Smooth muscle cell (in vitro differentiated cells): ENCODE measurements at regions not wholly inside any gene's neighbourhood (a gene's known extent, or its start where the extent isn't known, plus 50 kb on each side); places are given as distances from the start of the nearest gene placed in this dataset.

Source experiments
- DNase-seq: peaks from one replicate; lab custom pipeline; 2025; ENCODE audit not compliant: unreplicated experiment; lab: John Stamatoyannopoulos, UW
- H2AFZ ChIP-seq: fragments of 200-600 bp; sonication (generic); 2 replicates; pipeline ENCODE4 v1.6.0; 2016; ENCODE audit warnings: antibody characterized with exemption, low read depth, mild to moderate bottlenecking
- H3F3A ChIP-seq: fragments of 200-600 bp; sonication (generic); 2 replicates; pipeline ENCODE4 v1.6.0; 2017; ENCODE audit warnings: antibody characterized with exemption, low read depth
- H3K27ac ChIP-seq: fragments of 200-600 bp; sonication (generic); 2 replicates; pipeline ENCODE4 v1.5.1; 2016; ENCODE audit warnings: low read depth, mild to moderate bottlenecking
- H3K27me3 ChIP-seq: fragments of 200-600 bp; sonication (generic); 2 replicates; pipeline ENCODE4 v1.6.1; 2016; ENCODE audit warnings: low read depth, mild to moderate bottlenecking
- H3K36me3 ChIP-seq: fragments of 200-600 bp; sonication (generic); 2 replicates; pipeline ENCODE4 v1.5.1; 2016; ENCODE audit warnings: low read depth
- H3K4me1 ChIP-seq: fragments of 200-600 bp; sonication (generic); 2 replicates; pipeline ENCODE4 v1.5.1; 2016; ENCODE audit warnings: low read depth
- H3K4me2 ChIP-seq: fragments of 200-600 bp; sonication (generic); 2 replicates; pipeline ENCODE4 v1.6.0; 2016; ENCODE audit warnings: mild to moderate bottlenecking
- H3K4me3 ChIP-seq: fragments of 200-600 bp; sonication (generic); 2 replicates; pipeline ENCODE4 v1.5.1; 2016; ENCODE audit warnings: mild to moderate bottlenecking
- H3K79me2 ChIP-seq: fragments of 200-600 bp; sonication (generic); 2 replicates; pipeline ENCODE4 v1.6.0; 2016; ENCODE audit warnings: low read depth, mild to moderate bottlenecking
- H3K9ac ChIP-seq: fragments of 200-600 bp; sonication (generic); 2 replicates; pipeline ENCODE4 v1.6.0; 2016; ENCODE audit warnings: low read depth
- H3K9me3 ChIP-seq: fragments of 200-600 bp; sonication (generic); replicated peaks from 2 replicates; pipeline ENCODE4 v1.5.1; 2016; ENCODE audit warnings: low read depth
- H4K20me1 ChIP-seq: fragments of 200-600 bp; sonication (generic); 2 replicates; pipeline ENCODE4 v1.6.0; 2016; ENCODE audit warnings: low read depth
- CTCF ChIP-seq: fragments of 200-600 bp; sonication (generic); IDR thresholded peaks from 2 replicates; pipeline ENCODE4 v1.5.1; 2017; ENCODE audit warnings: borderline replicate concordance, mild to moderate bottlenecking, antibody characterized with exemption; ENCODE audit not compliant: insufficient read depth, poor library complexity, severe bottlenecking
- WGBS: methylation state at CpG from one replicate; pipeline ENCODE4 v1.1.7; 2016; ENCODE audit warnings: low lambda C conversion rate; 5-methylcytosine and 5-hydroxymethylcytosine counted together

DNA sequence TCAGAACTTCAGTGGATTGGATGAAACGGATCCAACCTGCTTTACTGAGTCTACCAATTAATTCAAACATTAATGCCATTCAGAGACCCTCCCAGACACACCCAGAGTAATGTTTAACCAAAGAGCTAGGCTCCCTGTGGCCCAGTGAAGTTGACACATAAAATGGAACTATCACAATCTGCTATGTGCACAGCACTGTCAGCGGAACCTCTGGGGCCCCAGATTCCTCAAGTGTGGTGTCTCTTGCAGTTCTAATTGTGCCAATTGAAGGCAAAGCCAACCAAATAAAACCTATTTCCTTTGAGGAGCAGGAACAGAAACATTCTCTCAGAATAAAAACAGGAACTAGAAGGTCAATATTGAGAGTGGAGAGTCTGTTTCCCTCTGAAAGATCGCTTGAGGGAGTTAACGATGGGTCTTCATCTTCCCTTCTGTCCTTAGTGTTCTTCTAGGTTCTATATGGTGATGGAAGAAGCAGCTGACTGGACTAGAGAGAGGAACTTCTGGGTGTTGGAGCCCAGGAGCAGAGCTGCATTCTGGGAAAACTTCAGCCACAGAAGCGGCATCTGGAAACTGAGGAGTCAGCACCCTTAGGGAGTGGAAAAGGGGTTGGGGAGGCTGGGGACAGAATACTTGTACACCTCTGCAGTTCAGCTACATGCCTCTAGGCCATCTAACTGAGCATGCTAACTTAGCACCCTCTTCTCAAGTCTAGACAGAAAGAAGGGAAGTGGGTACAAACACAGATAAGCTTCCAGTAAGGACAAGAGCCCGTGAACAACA, 174.4 kb upstream of the FBXO11 start:
- DNase-seq = no peak
- Histone ChIP-seq H3K36me3 (no peaks in the 10 kb centered on the region), H3K9me3 (no peaks in the 10 kb centered on the region), H3K4me2 (no peak overlapping the region), H3K4me3 (no peak overlapping the region), H3K79me2 (no peaks in the 10 kb centered on the region), H3K9ac (no peak overlapping the region), H3F3A (no peaks in the 10 kb centered on the region), H3K27me3 (no peaks in the 10 kb centered on the region), H3K27ac (no peak overlapping the region), H2AFZ (no peak overlapping the region), H4K20me1 (no peaks in the 10 kb centered on the region), H3K4me1 (no peaks in the 10 kb centered on the region)
- no peak for TF ChIP-seq CTCF
- WGBS = 96% methylated on average over 6 of the region's 6 CpGs

DNA sequence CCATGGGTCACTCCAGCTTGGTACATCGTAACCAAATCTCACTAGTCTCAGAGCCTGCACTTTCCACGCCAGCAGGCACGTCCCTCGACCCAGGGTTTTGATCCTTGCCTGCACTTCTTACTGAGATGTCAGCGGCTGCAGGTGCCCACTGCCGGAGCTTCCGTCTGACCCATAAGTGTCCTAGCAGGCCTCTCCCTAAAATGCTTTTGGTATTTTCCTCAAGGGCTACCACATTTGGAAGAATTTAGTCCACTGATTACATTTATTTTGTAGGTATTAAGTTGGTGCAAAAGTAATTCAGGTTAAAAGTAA, 175.0 kb upstream of the FBXO11 start:
- Histone ChIP-seq H3K27me3 (no peaks in the 10 kb centered on the region), H3K9ac (no peak overlapping the region), H3K4me2 (no peak overlapping the region), H3K9me3 (no peaks in the 10 kb centered on the region), H3K27ac (no peak overlapping the region), H2AFZ (no peak overlapping the region), H3K4me3 (no peak overlapping the region), H3F3A (no peaks in the 10 kb centered on the region), H3K79me2 (no peaks in the 10 kb centered on the region), H3K36me3 (no peaks in the 10 kb centered on the region), H4K20me1 (no peaks in the 10 kb centered on the region), H3K4me1 (no peaks in the 10 kb centered on the region)
- TF ChIP-seq CTCF = no peak
- 84% methylated on average over 7 of the region's 7 CpGs for WGBS
- DNase-seq = no peak

- no peaks in the 10 kb centered on the region for H4K20me1 ChIP-seq
- no peaks in the 10 kb centered on the region for H3K27me3 ChIP-seq
- no peaks in the 10 kb centered on the region for H3K9me3 ChIP-seq
- H3K4me2 ChIP-seq = no peak overlapping the region
- DNase-seq = no peak
- H3K79me2 ChIP-seq = no peaks in the 10 kb centered on the region
- no peak for TF ChIP-seq CTCF
- H3K4me3 ChIP-seq = no peak overlapping the region
- H3K27ac ChIP-seq = no peak overlapping the region
- 92% methylated on average over 1 of the region's 1 CpG for WGBS
- H3F3A ChIP-seq = no peaks in the 10 kb centered on the region
- no peaks in the 10 kb centered on the region for H3K36me3 ChIP-seq
- no peaks in the 10 kb centered on the region for H3K4me1 ChIP-seq
- H3K9ac ChIP-seq = no peak overlapping the region
- H2AFZ ChIP-seq = no peak overlapping the region
Measured at GRCh38 chr2:48085888-48086287, 179.6 kb upstream of the FBXO11 start.

GRCh38 chr2:48088994-48089393, 182.7 kb upstream of the FBXO11 start:
- H3K79me2 ChIP-seq = no peaks in the 10 kb centered on the region
- no peaks in the 10 kb centered on the region for H4K20me1 ChIP-seq
- no peaks in the 10 kb centered on the region for H3K9me3 ChIP-seq
- no peak overlapping the region for H3K9ac ChIP-seq
- peaks cover 4% of the 10 kb centered on the region for H3F3A ChIP-seq
- 70% methylated on average over 2 of the region's 2 CpGs for WGBS
- no peak for TF ChIP-seq CTCF
- H2AFZ ChIP-seq = no peak overlapping the region
- no peak overlapping the region for H3K27ac ChIP-seq
- no peak overlapping the region for H3K4me3 ChIP-seq
- no peak overlapping the region for H3K4me2 ChIP-seq
- DNase-seq = no peak
- H3K36me3 ChIP-seq = no peaks in the 10 kb centered on the region
- H3K27me3 ChIP-seq = no peaks in the 10 kb centered on the region
- H3K4me1 ChIP-seq = no peaks in the 10 kb centered on the region
